HG03025 (cell line): ENCODE measurements at regions not wholly inside any gene's neighbourhood (a gene's known extent, or its start where the extent isn't known, plus 50 kb on each side); places are given as distances from the start of the nearest gene placed in this dataset.
"Not testable (repeated sequence)": the region's sequence is repeated elsewhere in the genome, so short reads cannot be mapped to it uniquely, and the experiment has no call there.

Experiments
- ATAC-seq: cut with Tn5 transposase; IDR thresholded peaks from one replicate; pipeline ENCODE4 v1.9.1; 2021; ENCODE audit warnings: mild to moderate bottlenecking, moderate library complexity; ENCODE audit not compliant: unreplicated experiment, low FRiP score

DNA sequence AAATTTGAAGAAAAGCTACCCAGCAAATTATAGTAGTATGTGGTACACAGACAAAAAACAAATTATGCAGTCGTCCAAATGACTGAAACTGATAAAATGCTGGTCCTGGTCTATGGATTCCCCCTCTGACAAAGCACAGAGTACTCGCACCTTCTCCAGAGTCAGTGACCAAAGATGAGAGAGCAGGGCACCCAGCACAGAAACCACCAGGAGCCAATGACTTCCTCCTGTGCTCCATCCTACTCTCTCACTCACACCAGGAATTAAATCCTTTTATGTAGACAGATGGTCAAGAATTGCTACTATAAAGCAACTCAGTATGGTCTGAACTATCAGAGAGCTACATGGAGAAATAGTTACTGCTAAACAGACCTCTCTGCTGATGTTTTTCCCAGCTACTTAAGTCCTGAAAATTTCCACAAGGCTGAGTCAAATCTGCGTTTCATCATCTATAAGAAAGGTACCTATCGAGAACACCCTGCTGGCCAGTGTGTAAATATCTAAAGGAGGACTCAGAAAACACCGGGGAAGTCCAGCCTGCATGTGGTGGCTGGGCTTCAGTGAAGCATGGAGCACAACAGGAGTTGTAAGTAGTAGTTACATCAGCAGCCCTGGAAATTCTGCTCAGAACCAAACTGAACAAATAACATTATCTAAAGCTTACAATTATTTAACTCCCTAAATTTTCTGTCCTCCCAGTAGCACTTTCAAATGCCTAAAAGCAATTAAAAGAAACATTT lies 84.5 kb upstream of the FBXO28 start:
- ATAC-seq, result peak; percentile 68

DNA sequence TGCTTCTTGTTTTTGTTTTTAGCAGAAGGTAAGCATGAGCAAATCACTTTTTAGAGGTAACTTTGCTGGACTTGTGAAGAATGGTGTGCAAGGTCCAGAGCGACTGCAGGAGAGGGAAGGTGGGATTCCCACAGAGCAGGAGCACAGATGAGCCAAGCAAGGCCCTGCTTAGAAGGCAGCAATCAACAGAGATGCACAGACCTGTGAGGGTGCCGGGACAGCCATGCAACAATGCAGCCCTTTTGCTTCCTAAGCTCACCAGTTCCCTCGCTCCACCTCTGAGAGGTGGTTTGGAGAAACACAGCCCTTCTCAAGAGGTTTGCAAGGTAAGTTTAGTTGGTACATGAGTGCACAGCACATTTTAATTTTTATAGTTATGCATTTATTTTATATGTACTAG lies 85.1 kb upstream of the FBXO28 start:
- ATAC-seq, result not testable (repeated sequence)

DNA sequence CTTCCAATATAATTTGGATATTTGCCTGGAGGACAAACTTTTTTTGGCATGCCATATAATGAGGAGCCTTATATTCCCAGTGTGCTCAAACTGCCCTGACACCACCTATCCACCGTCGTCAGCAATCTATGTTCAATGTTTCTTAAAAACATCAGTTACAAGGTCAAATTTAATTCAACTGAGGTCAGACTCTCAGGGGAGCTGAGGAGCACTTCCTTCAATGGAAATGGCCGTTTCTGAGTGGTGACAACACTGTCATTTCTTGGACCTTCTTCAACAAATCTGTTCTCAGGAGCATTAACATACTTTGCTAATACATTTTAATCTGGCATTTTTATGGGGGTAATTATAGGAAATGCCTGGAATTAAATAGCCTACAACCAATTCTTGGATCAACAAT lies 90.8 kb upstream of the FBXO28 start:
- not testable (repeated sequence) for ATAC-seq

DNA sequence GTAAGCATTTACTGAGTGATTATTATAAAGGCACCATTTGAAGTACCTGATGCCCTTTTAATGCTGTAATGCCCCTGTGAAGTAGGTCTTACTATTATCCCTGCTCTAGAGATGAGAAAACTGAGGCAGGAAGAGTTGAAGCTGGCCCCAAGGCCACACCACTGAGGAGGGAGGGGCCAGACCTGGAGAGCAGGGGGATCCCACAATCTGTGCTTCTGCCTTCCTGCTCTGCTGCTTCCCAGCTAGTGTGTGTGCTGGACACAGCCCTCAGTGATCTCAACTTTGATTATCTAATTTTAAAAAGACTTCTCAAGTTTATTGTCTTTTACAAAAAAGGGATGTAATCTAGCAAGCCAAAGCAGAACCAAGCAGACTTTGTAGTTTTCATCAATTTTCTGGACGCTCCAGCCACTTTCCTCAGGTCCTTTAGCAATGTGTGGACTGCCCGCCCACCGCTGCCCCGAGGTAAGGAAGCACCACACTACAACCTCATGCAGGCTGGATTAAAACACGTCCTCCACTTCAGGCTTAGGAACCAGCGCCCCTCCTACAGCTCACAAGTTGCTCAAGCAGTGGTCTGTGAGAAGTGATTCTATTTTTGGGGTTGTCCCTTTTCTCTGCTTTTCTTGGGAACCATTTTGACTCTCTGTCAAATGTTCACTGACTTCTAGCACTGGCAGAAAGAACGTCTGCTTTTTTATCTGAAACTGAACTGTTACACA lies 91.5 kb upstream of the FBXO28 start:
- not testable (repeated sequence) for ATAC-seq

DNA sequence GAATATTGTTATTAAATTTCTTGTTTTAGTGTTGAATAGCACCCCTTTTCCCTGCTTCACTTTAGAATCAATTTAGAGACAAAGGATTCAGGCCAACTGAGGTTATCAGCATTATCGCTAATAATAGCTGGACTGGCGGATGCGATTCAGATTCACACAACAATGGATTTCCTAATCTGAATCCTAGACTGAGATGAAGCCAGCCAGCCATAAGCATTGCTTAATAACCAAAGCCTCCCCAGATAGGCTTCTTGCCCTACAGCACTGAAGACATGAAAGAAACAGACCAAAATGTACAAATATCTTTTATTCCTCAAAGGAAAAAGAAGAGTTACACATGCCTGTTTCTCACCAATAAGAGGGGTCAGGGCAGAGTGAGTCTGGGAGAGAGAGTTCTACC lies 94.0 kb upstream of the FBXO28 start:
- not testable (repeated sequence) for ATAC-seq

DNA sequence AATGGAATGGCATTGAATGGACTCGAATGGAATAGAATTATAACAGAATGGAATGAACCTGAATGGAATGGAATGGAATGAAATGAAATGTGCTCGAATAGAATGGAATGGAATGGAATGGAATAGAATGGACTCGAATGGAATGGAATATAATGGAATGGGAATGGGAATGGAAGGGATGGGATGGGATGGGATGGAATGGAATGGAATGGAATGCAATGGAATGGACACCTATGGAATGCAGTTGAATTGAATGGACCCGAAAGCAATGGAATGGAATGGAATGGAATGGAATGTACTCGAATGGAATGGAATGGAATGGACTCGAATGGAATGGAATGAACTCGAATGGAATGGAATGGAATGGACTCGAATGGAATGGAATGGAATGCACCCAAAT lies 98.1 kb upstream of the FBXO28 start:
- not testable (repeated sequence) for ATAC-seq

DNA sequence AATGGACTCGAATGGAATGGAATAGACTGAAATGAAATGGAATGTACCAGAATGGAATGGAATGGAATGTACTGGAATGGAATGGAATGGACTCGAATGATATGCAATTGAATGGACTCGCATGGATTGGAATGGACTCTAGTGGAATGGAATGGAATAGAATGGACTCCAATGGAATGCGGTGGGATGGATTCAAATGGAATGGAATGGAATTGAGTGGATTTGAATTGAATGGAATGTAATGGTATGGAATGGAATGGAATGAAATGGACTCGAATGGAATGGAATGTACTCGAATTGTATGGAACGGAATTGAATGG lies 99.6 kb upstream of the FBXO28 start:
- no peak for ATAC-seq

DNA sequence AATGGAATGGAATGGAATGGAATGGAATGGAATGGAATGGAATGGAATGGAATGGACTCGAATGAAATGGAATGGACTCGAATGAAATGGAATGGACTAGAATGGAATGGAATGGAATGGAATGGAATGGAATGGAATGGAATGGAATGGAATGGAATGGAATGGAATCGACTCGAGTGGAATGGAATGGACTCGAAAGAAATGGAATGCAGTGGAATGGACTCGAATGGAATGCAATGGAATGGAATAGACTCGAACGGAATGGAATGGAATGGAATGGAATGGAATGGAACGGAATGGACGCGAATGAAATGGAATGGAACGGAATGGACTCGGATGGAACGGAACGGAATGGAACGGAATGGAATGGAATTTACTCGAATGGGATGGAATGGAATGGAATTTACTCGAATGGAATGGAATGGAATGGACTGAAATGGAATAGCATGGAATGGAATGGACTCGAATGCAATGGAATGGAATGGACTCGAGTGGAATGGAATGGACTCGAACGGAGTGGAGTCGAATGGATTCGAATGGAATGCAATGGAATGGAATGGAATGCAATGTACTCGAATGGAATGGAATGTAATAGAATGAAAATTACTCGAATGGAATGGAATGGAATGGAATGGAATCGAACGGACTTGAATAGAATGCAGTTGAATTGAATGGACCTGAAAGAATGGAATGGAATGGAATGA lies 100.1 kb upstream of the FBXO28 start:
- not testable (repeated sequence) for ATAC-seq

DNA sequence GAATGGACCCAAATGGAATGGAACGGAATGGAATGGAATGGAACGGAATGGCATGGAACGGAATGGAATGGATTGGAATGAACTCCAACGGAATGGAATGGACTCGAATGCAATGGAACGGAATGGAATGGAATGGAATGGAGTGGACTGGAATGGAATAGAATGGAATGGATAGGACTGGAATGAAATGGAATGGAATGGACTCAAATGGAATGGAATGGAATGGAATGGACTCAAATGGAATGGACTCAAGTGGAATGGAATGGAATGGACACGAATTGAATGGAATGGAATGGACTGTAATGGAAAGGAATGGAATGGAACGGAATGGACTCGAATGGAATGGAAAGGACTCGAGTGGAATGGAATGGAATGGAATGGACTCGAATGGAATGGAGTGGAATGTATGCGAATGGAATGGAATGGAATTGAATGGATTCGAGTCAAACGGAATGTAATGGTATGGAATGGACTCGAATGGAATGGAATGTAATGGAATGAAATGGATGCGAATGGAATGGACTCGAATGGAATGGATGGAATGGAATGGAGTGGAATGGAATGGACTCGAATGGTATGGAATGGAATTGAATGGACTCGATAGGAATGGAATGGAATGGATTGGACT lies 101.0 kb upstream of the FBXO28 start:
- ATAC-seq, result not testable (repeated sequence)

DNA sequence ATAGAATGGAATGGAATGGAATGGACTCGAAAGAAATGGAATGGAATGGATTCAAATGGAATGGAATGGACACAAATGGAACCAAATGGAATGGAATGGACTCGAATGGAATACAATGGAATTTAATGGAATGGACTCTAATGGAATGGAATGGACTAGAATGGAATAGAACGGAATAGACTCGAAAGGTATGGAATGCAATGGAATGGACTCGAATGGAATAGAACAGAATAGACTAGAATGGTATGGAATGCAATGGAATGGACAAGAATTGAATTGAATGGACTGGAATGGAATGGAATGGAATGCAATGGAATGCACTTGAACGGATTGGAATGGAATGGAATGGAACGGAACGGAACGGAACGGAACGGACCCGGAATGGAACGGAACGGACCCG lies 101.7 kb upstream of the FBXO28 start:
- not testable (repeated sequence) for ATAC-seq

DNA sequence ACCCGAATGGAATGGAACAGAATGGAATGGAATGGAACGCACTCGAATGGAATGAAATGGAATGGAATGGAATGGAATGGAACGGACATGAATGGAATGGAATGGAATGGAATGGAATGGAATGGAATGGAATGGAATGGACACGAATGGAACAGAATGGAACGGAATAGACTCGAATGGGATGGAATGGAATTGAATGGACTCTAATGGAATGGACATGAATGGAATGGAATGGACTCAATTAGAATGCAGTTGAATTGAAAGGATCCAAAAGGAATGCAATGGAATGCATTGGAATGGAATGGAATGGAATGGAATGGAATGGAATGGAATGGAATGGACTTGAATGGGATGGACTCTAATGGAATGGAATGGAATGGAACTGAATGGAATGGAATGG lies 102.2 kb upstream of the FBXO28 start:
- ATAC-seq, result not testable (repeated sequence)

DNA sequence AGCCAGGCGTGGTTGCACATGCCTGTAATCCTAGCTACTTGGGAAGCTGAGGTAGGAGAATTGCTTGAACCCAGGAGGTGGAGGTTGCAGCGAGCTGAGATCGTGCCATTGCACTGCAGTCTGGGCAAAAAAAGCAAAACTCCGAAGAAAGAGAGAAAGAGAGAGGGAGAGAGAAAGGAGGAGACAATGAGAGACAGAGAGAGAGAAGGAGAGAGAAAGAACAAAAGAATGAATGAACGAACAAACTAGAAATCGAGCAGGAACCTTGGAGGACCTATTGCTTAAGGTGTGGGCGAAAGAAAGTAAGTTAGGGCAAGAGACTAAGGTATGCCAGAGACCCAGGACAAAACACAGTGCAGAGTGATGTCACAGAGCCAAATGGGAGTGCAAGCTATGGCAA lies 102.8 kb upstream of the FBXO28 start:
- ATAC-seq, result not testable (repeated sequence)

DNA sequence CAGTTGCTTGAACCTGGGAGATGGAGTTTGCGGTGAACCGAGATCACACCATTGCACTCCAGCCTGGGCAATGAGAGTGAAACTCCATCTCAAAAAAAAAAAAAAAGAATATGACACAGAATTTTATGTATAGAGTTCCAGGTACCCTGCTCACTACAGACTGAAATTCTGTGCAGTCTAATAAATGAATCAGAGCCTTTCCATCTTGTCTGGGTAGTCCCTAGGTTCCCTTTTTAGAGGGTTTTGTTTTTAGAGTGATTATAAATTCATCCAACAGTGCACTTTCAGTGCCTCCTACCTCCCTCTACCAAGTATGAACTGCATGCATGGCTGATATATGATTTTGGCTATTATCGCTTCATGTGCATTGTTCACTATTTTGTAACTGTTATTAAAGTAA lies 107.9 kb upstream of the FBXO28 start:
- ATAC-seq, result not testable (repeated sequence)

DNA sequence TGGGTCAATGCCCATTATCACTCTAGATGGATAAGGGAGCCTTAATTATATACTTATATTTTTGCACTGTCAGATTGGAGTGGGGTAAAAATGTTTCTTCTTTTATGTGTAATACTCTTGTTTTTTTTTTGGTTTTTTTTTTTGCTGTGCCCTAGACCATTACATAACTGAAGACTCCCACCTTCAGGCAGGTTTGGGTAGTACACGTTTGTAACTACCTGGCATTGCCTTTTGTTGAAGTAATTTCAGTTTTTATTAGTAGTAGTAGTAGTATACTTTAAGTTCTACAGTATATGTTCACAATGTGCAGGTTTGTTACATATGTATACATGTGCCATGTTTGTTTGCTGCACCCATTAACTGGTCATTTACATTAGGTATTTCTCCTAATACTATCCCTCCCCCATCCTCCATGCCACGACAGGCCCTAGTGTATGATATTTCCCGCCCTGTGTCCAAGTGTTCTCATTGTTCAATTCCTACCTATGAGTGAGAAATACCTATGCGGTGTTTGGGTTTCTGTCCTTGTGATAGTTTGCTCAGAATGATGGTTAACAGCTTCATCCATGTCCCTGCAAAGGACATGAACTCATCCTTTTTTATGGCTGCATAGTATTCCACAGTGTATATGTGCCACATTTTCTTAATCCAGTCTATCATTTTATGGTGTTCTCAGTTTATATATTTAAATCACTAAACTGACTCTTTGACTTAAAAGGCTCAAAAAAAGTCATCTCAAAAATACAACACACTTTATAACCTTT lies 109.2 kb upstream of the FBXO28 start:
- not testable (repeated sequence) for ATAC-seq

DNA sequence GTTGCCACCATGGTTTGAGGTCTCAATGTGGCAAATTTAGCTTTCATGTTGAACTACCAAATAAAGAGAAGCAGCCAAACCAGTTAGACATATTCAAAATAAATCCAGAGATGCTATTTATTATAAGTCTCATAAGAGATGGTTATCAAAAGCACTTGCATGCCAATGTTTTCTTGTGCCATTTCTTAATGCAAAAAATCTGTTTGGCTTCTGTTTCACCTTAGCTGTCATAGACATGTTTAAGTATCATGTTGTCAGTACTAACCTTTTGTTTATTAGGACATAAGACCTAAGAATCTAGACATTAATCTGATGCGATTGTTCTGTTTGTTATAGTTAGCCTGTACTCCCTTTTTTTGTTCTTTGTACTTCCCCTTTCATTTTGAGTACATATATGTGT lies 110.0 kb upstream of the FBXO28 start:
- not testable (repeated sequence) for ATAC-seq

DNA sequence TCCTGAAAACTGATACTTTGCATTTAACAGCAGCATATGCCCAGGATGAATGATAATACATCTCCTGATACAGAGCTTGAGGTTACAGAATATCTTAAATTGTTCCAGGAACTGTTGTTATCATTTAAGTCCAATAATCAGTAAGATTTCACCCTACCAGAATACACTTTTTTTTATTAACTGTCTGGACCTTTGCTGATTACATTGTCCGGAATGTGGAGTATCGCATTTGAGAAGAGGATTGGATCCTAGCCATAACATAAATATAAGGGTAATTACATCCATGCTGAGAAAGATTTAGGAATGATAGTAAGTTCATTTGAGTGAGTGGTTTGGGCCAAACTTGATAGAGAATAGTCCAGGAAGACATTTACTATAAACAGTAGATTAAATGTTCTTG lies 112.2 kb upstream of the FBXO28 start:
- not testable (repeated sequence) for ATAC-seq

DNA sequence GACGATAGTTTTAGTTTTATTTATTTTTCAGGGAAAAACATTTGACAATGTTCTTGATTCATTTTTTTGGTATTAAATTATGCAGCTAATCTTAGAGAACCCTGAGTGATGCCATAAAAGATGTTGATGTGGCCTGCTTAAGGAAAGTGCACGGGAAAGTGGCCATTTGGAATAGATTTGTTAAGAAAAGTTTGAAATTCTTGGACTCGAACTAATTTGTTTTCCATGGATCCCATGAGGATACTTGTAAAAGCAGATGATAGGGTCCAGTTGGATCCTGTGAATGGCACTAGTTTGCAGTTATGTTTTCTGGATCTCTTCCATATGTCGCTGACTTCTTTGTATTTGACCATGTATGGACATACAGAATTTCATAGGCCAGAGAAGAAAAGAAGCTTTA lies 114.2 kb upstream of the FBXO28 start:
- not testable (repeated sequence) for ATAC-seq

DNA sequence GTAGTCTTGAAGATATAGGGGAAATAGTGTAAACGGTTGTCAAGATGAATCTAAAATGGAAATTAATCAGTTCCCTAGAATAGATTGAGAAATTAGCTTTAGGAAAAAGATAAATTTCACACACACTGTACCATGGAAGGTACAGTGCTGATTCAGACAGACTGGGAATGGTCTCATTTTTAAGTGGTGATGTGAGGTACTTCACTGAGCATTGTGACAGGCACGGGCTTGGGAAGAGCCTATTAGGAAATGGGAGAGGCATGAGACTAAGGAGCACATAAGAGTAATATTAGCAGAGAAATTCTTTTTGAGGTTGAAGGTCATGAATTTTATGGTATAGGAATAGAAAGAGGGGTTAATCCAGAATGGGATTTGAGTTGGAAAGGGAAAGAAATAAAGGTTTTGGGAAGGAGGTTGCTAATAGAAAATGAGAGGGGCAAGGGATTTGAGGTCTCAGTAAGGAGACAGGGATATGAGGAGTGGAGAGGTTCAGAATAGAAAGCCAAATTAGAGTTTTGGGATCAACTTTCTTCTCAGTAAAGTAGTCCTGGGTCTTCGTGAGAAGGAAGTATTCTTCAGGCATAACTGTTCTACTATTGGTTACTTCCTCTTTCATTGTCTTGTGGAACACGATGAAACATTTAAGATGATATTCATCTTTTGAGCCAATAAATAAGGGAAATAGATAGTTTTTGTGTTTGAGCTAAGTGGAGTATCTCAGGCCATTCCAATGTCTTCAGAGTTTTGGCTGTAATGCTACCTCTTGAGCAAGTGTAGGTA lies 115.0 kb upstream of the FBXO28 start:
- not testable (repeated sequence) for ATAC-seq

DNA sequence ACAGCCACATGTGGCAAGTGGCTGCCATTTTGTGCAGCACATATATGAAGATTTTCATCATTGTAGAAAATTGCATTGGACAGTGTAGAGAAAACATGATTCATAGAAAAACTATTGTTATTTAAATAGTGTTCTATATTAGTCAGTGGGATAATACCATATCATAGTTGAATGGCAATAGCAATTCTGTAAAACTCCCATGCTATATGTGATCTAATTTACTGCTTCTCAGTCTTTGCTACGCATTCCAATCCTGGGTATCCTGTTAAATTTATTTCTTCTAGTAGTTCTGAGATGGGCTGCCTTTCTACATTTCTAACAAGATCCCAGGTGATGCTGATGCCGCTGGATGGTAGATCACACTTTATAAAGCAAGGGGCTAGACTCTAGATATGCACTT lies 117.5 kb upstream of the FBXO28 start:
- not testable (repeated sequence) for ATAC-seq
